HG03135 (cell line): ENCODE measurements at regions not wholly inside any gene's neighbourhood (a gene's known extent, or its start where the extent isn't known, plus 50 kb on each side); places are given as distances from the start of the nearest gene placed in this dataset.

ENCODE experiments used
- ATAC-seq: cut with Tn5 transposase; IDR thresholded peaks from one replicate; pipeline ENCODE4 v1.9.1; 2021; ENCODE audit warnings: mild to moderate bottlenecking, moderate library complexity; ENCODE audit not compliant: unreplicated experiment

- ATAC-seq = no peak
Measured at GRCh38 chr12:65546528-65546927, 268.0 kb downstream of the MSRB3 start.

DNA sequence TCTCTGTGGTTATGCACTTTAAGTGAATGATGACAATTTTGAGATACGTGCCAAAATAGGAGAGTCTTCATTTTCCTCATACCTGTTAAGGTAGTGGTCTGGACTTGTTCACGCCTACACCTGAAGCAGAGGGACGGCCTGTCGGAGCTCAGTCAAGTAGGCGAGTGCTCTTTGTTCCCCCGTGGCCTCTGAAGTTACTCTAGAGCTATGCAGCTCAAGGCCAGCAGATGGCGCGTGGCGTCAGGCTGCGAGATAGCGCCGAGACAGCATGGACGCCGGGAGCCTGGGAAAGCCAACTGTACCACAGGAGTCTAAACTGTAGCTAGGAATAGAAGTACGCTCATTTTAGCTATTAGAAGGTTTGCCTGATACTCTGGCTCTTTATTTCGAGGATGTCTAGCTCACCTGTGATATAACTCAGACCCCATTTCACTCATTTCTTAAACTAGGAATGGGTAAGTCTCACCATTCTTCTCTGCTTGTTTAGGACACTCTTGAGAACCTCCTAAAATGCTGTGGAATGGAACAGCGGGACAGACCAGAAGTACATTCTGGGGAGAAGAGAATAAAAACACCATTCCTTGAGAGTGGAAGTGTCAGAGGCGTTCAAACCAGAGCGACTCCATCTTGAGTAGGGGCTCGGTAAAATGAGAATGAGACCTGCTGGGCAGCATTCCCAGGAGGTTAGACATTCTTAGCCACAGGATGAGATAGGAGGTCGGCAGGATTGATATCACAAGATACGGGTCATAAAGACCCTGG, 267.4 kb upstream of the HMGA2 start:
- peak; percentile 99 for ATAC-seq

DNA sequence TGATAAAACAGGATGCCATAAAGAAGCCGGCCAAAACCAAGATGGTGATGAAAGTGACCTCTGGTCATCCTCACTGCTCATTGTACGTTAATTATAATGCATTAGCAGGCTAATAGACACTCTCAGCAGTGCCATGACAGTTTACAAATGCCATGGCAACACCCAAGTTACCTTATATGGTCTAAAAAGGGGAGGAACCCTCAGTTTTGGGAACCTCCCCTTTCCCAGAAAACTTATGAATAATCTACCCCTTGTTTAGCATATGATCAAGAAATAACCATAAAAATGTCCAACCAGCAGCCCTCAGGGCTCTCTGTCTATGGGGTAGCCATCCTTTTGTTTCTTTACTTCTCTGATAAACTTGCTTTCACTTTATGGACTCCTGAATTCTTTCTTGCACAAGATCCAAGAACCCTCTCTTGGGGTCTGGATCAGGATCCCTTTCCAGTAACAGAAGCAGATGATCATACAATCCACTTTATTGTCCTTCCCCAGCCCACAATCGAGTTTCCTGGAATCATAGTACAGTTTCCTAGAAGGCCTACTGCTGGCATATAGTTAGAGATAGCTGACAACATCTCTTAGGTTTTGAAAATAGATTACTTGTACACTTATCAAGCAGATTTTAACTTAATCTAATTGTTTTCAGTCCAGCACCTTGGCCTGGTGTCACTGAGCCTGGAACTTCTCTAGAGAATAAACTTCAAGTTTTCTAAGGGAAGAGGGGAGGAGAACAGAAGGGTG, 266.7 kb upstream of the HMGA2 start:
- ATAC-seq = no peak

GRCh38 chr12:65560286-65560685, 264.0 kb upstream of the HMGA2 start:
- no peak for ATAC-seq

GRCh38 chr12:65561798-65562382, 262.4 kb upstream of the HMGA2 start:
- no peak for ATAC-seq

DNA sequence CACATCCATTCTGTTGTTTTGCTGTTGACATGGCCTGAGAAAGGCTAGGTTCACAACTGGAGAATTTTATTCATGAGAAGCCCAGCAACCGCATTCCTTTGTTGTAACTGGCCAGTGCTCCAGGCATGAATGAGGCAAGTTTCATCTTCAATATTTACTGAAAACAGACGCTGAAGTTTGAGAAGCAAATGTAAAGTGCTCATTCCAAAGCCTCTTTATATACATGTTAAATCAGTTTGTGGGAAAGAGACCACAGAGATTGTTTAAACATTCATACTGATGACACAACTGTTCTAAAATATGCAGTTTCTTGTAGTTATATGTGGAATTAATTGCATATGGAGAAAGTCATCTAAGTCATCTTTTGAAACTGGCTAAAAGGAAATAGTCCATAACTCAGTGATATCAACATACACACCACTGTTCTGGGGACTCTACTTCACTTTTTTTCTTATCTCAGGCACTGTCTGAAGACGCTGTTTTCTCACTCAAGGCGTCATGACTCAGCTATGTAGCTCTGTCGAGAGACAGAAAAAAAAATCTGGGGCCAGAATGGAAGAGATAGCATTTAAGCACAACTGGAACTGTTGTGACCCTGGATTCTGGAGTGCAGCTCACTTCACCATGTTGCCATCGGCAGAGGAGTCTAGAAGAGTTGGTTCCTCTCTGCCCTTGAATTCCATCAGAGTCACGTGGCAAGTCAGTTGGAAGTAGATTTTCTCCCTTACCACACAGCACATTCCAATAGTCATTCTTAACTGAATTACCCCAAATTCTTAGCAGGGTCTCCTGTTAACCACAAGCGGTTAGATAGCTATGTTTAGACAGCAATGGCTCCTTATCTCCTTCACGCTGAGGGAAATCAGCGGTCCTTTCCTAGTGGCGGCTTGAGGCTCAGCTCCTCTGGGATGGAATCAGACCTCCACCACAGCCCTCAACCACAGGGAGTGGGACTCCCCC, 258.4 kb upstream of the HMGA2 start:
- ATAC-seq = no peak

DNA sequence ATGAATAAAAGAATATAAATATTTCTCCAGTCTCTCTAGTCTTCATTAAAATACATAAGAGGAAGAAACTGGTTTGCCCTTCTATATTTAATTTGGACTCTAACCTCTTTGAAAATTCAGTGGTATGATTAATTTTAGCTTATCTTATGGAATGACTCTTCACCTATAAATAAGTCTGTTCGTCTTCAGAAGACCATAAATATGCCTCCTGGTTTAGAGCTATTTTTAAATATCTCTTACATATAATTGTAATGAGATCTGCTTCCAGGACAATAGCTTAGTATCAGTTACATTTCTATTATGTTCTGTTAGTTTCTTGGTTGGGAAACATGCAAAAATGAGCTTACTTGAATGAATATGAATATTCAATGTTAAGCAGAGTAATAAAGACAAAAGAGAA, 257.5 kb upstream of the HMGA2 start:
- no peak for ATAC-seq

- ATAC-seq = no peak
Measured at GRCh38 chr12:65567820-65568219, 256.5 kb upstream of the HMGA2 start.

DNA sequence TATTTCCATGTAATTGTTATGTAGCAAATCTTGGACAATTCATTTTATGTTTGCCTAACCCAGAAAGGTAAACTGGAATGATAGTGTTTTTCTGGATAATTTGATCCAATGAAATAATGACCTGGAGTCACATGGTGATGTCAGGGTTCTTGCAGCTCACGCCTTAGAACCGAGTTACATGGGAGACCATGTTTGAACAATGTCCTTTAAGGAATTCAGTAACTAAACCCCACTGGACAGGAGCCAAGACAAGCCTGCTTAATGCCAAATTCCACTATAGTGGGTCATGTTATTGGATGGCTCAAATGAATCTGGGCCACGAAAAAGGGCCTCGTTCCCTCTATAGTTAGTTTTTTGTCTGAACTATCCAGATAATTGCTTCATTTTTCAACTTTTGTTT, 255.8 kb upstream of the HMGA2 start:
- no peak for ATAC-seq

- ATAC-seq = no peak
Measured at GRCh38 chr12:65570451-65571130, 253.7 kb upstream of the HMGA2 start.

DNA sequence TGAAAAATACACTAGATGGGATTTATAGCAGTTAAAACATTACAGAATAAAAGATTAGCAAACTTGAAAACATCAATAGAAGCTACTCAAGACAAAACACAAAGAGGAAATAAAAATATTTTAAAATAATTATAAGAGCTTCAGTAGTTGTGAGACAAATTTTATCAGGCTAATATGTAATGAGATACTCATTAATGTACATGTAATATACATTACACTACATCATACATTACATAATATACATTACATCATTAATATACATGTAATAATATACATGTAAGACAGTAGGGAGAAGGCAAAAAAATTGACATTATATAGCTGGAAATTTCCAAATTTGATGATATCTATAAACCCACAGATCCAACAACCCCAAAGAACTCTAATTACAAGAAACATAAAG, 249.4 kb upstream of the HMGA2 start:
- ATAC-seq = no peak

DNA sequence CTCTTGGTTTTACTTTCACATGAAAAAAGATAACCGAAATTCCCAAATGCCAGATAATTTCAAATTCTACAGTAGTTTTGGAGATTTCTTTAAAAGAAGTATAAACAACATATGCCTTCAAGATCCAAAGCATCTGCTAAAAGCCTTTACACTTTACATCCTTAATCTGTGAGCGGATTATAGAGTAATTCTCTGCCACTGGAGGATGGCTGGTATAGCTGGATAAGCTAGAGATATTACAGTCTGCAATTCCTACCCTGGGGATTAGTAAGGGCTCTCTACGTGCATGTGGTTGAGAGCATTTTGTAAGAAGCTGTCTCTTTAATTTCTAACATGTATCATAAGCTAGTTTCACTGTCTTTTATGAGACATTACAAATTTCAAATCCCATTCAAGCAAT, 240.3 kb upstream of the HMGA2 start:
- no peak for ATAC-seq

DNA sequence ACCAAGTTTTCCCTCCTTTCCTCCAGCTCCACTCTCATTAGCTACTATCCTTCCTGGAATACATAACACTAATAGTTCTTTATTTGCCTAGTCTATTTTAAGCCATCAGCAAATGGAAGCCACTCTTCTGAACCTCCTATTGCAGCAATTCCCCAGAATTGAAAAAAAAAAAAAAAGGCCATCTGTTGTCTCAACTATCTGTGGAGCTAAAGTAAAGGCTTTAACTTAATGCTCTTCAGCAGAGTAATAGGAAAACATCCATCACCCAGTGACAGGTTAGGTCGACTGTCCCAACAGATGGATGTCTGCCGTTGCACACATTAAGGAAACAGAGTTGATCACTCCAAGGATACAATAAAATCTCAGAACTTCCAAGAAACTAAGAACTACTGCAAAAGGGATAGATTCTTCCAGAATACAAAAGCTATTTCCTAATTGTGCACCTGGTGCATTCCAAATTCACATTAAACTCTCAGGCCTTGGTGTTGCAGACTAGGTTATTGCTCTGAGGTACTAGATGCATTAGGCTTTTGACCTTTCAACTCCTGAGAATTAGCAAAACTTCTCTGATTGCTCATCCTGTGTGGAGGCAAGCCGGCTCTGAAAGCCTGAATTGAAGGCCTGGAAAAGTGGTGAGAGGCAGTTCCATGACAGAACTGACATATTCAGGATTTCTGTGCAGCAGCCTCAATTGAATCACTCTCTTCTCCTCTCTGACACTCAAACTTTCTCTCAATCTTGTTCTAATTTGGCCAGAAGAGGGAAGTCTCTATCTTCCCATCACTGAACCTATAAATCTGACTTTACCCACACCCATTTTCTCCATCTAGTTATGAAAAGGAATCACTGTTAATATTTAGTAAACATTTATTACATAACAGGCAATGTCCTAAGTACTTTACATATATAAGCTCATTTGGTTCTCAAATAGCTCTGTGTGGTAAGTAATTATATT, 238.4 kb upstream of the HMGA2 start:
- ATAC-seq = no peak

- ATAC-seq = no peak
Measured at GRCh38 chr12:65586796-65587195, 237.5 kb upstream of the HMGA2 start.

DNA sequence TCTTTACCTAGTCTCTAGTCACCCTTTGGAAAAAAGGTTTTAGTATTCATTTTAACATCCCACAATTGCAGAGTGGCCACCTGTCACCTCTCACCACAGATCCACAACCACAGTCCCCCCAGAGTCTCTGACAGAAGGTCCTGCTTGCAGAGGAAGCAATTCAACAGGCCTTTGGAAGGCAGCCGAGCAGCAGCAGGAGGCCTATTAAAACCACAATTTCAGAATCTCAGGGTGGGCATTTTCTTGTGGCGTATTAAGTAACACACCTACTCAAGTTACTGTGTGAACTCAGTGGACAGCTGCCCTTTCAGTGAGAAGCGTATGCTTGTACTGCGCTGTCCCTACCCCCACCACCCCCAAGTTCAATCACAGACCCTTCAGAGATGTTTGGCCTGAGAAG, 234.0 kb upstream of the HMGA2 start:
- ATAC-seq = no peak

DNA sequence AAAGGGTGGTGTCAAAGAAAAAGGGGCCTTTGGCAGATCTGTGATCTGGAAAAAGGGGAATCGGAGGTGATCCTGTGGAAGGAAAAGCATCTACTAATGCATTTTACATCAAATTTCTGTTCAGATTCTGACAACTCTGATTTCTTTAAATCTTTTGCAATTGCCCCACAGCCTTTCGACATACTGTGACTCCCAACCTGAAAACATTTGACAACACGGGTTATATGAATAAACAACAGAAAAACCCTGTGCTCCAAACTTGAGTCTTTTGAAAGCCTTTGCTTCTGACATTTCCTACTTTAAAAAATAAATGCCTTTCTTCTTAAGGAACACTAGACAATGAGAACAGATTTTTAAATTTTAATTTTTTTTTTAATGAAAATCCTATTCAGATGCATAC, 231.9 kb upstream of the HMGA2 start:
- ATAC-seq = no peak

- no peak for ATAC-seq
Measured at GRCh38 chr12:65593239-65593701, 231.0 kb upstream of the HMGA2 start.

GRCh38 chr12:65594409-65594808, 229.9 kb upstream of the HMGA2 start:
- ATAC-seq = no peak

DNA sequence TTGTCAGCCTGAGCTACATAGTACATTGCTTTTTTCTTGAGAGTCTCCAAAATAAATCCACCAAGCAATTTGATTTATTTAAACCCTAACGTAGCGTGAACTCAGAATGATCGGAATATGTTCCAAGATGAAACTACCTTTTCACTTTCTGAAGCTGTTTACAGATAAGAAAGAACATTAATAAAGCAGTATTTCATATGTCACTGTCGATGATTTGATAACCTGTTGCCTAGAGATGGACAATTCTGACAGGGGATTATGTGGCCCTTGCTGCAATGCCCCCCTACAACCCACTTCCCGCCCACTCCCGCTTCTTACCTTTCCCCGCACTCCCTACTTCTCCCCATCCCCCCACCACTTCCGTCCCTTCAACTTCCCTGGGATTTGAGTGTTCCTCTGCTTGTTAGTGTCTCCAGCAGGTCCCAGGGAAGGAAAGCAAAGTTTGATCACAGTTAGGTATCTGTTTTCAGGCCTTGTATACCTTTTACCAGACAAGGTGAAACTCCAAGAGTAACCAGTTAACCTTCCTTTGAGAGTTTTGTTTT, 229.2 kb upstream of the HMGA2 start:
- no peak for ATAC-seq
